IMR-90 (cell line): ENCODE measurements at regions not wholly inside any gene's neighbourhood (a gene's known extent, or its start where the extent isn't known, plus 50 kb on each side); places are given as distances from the start of the nearest gene placed in this dataset.

Experiments used
- BHLHE40 ChIP-seq: fragments of 150-350 bp; IDR thresholded peaks from 2 replicates; pipeline ENCODE4 v1.6.1; 2016; ENCODE audit warnings: mild to moderate bottlenecking, low read depth, low read length
- CEBPB ChIP-seq: IDR thresholded peaks from 2 replicates; pipeline ENCODE4 v1.6.1; 2012; ENCODE audit warnings: low read depth, low read length, improper control_type of control experiment
- MXI1 ChIP-seq: IDR thresholded peaks from 2 replicates; pipeline ENCODE4 v1.6.1; 2012; ENCODE audit warnings: low read depth, mild to moderate bottlenecking, low read length, moderate library complexity, borderline replicate concordance
- POLR2A ChIP-seq: IDR thresholded peaks from 2 replicates; pipeline ENCODE4 v1.6.1; 2012; ENCODE audit warnings: mild to moderate bottlenecking, low read depth, low read length
- RAD21 ChIP-seq: IDR thresholded peaks from 2 replicates; pipeline ENCODE4 v1.6.1; 2012; ENCODE audit warnings: low read length, improper control_type of control experiment
- RFX5 ChIP-seq: IDR thresholded peaks from 2 replicates; pipeline ENCODE4 v1.8.0; 2012; ENCODE audit warnings: low read depth, mild to moderate bottlenecking, low read length, moderate library complexity
- TF ChIP-seq, protein P1 (sequence below): conservative IDR thresholded peaks from 2 replicates; pipeline ENCODE4 v1.5.1; 2012; ENCODE audit warnings: mild to moderate bottlenecking, low read depth, low read length, improper control_type of control experiment

GRCh38 chr4:14928035-14928434 lies 74.2 kb upstream of the CPEB2 start:
- TF ChIP-seq BHLHE40 (no peak), CEBPB (no peak), POLR2A (no peak), RAD21 (no peak), MXI1 (no peak), RFX5 (no peak)
- TF ChIP-seq, protein P1, sequence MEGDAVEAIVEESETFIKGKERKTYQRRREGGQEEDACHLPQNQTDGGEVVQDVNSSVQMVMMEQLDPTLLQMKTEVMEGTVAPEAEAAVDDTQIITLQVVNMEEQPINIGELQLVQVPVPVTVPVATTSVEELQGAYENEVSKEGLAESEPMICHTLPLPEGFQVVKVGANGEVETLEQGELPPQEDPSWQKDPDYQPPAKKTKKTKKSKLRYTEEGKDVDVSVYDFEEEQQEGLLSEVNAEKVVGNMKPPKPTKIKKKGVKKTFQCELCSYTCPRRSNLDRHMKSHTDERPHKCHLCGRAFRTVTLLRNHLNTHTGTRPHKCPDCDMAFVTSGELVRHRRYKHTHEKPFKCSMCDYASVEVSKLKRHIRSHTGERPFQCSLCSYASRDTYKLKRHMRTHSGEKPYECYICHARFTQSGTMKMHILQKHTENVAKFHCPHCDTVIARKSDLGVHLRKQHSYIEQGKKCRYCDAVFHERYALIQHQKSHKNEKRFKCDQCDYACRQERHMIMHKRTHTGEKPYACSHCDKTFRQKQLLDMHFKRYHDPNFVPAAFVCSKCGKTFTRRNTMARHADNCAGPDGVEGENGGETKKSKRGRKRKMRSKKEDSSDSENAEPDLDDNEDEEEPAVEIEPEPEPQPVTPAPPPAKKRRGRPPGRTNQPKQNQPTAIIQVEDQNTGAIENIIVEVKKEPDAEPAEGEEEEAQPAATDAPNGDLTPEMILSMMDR: no peak
